ENCODE measurements at regions not wholly inside any gene's neighbourhood (a gene's known extent, or its start where the extent isn't known, plus 50 kb on each side); places are given as distances from the start of the nearest gene placed in this dataset.

- no peak for DNase-seq
These were observed 142.5 kb upstream of the TNS3 start for GRCh38 chr7:47724335-47724982.

- no peak for DNase-seq
These were observed 140.2 kb upstream of the TNS3 start for GRCh38 chr7:47722126-47722525.

DNA sequence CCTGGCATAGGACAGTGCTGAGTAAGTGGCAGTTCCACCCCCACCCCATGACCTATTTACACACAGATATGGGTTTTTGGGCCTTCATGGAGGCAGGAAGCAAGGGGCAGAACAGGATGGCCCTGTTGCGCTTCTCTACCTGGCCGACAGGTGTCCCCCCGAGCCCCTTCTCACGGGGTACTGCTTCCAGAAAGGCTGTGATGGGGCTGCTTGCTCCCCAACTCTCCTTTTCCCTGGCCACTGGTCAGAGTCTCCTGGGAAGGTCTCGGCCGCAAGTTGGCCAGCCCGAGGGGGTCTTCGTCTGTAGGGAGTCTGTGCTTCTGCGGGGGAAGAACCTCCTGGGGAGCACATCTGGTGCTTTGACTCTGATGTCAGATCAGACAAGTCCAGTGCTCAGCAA is 139.8 kb upstream of the TNS3 start:
- DNase-seq, result no peak

GRCh38 chr7:47720907-47721244 is 139.0 kb upstream of the TNS3 start:
- DNase-seq, result no peak

DNA sequence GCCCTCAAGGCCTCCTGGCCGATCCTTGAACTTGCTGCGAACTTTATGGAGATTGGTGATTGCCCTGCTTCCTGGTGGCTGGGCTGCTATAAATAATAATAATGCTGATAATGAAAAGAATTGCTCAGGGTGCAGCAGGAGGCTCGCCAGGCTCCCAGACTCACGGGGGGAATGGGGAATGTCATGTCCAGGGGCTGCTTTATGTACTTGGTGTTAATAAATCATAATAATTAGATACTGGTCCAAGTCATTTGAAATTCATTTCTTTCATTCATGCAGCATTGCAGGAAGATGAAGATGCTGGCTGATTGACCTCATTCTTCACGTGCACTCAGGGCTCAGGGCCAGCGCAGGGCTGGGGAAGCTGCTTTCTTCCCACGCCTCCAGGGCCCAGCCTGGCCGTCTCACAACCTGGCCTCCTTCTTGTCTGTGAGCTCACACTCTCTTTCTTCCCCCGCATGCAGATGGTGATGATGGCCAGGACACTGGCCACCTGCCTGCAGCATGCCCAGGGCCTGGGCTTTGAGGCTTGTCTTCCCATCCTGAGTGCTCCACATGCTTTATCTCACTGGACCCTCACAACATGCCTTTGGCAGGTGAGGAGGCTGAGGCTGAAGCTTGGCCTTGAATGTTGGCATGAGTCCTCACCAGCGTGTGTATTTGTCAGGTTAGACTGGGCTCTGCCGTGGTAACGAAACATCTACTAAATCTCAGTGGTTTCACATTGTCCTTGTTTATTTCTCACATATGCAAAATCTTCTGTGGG is 138.4 kb upstream of the TNS3 start:
- no peak for DNase-seq

- DNase-seq, result no peak
These were observed 137.8 kb upstream of the TNS3 start for GRCh38 chr7:47719675-47720074.

DNA sequence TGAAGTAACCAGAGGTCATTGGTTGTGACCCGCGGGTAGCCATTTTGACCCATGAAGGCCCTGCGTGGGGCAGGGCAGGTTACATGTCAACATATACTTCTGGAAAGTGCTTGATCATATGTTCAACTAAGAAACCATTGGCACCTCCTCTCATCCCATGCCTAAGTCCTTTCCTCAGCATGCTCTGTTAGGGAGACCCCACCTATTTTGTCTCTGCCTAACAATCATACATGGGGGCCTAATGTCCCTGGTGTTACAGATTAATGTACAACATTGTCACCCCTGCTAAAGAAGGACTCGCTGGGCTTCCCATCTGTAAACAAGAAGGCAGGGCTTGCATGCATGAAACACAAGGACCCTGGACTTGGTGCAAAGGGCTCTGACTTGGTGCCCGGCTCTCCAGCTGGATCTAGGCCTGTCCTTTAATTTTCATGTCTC is 133.7 kb upstream of the TNS3 start:
- no peak for DNase-seq

DNA sequence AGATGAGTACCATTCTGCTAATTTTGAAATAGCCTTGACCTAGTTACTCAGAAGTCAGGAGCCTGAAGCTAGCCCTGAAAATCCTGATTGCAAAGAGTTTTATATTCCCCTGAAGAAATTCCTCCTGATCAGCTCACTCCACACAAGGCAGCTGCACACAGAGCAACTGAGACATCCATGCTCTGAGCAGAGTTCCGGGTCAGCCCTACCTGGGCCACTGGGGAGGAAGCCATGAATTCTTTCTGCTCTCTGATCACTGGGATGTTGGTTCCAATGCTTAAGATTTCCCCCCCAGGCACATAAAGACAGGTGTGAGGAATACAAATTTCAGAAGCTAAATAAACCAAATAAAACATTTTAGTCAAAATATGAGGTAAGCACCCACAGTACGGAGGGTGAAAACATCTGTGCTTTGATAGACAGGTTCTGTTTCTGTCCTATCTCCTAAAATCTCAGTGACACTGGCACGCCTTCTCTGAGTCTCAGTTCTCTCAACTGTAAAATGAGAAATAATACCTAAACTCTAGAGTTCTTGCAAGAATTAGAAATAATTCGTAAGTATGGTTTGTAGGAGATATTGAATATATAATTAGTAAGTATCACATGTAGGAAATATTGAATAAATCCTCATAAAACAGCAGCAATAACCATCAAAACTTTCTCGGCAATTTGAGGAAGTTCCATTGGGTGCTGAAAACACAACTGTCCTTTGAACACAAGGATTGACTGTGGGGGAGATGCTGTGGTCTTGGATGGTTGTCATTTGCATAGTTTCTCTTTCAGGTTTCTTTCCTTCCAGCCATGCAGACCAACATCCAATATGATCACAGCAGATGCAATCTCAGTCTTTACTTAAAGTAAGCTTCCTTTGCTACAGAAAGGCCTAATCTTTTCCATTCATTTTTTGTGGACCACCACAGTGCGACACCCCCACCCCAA is 133.0 kb upstream of the TNS3 start:
- DNase-seq, result no peak

GRCh38 chr7:47713595-47713994 is 131.7 kb upstream of the TNS3 start:
- no peak for DNase-seq

GRCh38 chr7:47712416-47712815 is 130.5 kb upstream of the TNS3 start:
- no peak for DNase-seq

DNA sequence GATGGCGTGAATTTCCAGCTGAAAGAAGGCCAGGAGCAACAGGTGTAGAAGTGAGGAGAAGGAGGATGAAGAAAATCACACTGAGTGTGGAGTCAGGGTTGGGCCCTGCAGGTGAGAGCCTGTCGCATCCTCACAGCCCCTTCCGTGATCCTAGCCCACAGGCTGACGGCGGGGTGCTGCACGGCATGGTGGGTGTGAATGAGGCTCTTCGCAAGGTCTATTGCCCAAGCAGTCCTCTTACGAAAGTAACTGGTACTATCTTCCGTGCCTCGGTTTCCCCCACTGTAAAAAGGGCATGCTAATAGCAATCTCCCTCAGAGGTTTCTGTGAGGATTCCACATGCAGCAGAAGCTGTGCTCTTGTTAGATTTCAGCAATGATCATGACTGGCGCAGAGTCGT is 129.9 kb upstream of the TNS3 start:
- no peak for DNase-seq

GRCh38 chr7:47710201-47710935 is 128.5 kb upstream of the TNS3 start:
- no peak for DNase-seq

DNA sequence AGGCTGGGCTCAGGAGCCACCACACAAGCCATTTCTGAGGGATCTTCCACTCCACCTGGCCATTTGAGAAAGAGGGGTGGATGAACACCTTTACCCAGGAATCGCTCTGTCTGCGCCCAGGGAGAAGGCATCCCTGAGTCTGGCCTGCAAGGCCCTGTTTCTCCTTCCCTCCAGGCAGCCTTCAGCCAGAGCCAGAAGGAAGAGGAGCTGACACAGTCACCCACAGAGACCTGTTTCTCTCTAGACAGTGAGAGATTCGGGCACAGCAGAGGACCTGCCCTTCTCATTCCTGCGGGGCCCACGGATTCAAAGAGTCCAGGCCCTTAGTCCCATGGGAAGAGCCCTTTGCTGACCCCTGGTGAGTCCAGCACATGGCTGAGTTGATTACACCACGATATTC is 127.5 kb upstream of the TNS3 start:
- DNase-seq, result no peak

- no peak for DNase-seq
These were observed 127.1 kb upstream of the TNS3 start for GRCh38 chr7:47709051-47709450.

- DNase-seq, result no peak
These were observed 125.7 kb upstream of the TNS3 start for GRCh38 chr7:47707583-47707982.

- no peak for DNase-seq
These were observed 123.0 kb upstream of the TNS3 start for GRCh38 chr7:47704936-47705335.

GRCh38 chr7:47702080-47702479 is 120.2 kb upstream of the TNS3 start:
- DNase-seq, result no peak

- no peak for DNase-seq
These were observed 116.5 kb upstream of the TNS3 start for GRCh38 chr7:47698386-47698785.

DNA sequence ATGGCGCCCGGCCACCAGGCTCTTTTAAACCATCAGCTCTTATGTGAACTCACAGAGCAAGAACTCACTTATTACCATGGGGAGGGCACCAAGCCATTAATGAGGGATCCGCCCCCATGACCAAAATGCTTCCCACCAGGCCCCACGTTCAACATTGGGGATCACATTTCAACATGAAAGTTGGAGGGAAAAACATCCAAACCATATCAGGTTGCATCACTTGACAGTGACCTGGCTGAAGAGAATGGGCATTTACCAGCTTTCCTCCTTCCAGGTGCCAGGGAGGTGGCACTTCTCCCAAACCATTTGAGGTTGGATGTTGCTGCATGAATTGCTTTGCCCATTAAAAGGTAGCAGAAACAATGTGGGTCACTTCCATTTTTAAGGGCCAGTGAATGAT is 115.6 kb upstream of the TNS3 start:
- no peak for DNase-seq

GRCh38 chr7:47696152-47696710 is 114.3 kb upstream of the TNS3 start:
- DNase-seq, result no peak

DNA sequence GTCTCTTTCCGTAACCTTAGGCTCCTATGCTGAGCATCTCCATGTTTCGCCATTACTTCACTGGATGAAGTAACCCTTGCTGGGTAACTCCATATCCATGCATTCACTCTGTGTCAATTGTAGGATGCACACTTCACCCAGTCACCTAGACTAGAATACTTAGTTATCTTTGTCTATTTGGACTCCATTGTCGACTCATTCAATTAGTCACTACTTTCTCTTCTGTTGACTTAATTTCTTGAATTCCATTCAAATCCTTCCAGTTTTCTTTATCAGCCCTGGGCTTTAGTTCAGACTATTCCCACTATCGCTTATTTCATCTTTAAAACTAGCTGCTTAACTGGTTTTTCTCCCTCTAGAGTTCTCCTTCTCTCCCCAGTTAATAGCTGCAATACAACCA is 111.3 kb upstream of the TNS3 start:
- no peak for DNase-seq

GRCh38 chr7:47691988-47692387 is 110.1 kb upstream of the TNS3 start:
- no peak for DNase-seq

All from suppressor macrophage treated with lipopolysaccharide for 4 hours (primary cell).